Ishikawa (cell line): ENCODE measurements at regions not wholly inside any gene's neighbourhood (a gene's known extent, or its start where the extent isn't known, plus 50 kb on each side); places are given as distances from the start of the nearest gene placed in this dataset.

ENCODE experiments used
- CEBPB ChIP-seq: IDR thresholded peaks from 2 replicates; pipeline ENCODE4 v1.6.1; 2012
- CREB1 ChIP-seq: IDR thresholded peaks from 2 replicates; pipeline ENCODE4 v1.6.1; 2012; ENCODE audit warnings: low read depth
- EGR1 ChIP-seq: IDR thresholded peaks from 2 replicates; pipeline ENCODE4 v1.6.1; 2012
- EP300 ChIP-seq: IDR thresholded peaks from 2 replicates; pipeline ENCODE4 v1.6.1; 2012; ENCODE audit warnings: borderline replicate concordance
- FOXM1 ChIP-seq: IDR thresholded peaks from 2 replicates; pipeline ENCODE4 v1.6.1; 2012; ENCODE audit warnings: low read depth, borderline replicate concordance
- MAX ChIP-seq: IDR thresholded peaks from 2 replicates; pipeline ENCODE4 v1.6.1; 2012
- NFIC ChIP-seq: IDR thresholded peaks from 2 replicates; pipeline ENCODE4 v1.6.1; 2012
- RAD21 ChIP-seq: IDR thresholded peaks from 2 replicates; pipeline ENCODE4 v1.6.1; 2012; ENCODE audit warnings: low read depth
- TAF1 ChIP-seq: IDR thresholded peaks from 2 replicates; pipeline ENCODE4 v1.6.1; 2012; ENCODE audit warnings: low read depth, mild to moderate bottlenecking
- TCF12 ChIP-seq: IDR thresholded peaks from 2 replicates; pipeline ENCODE4 v1.6.1; 2012; ENCODE audit warnings: low read depth
- TEAD4 ChIP-seq: IDR thresholded peaks from 2 replicates; pipeline ENCODE4 v1.6.1; 2012
- USF1 ChIP-seq: IDR thresholded peaks from 2 replicates; pipeline ENCODE4 v1.6.1; 2012
- YY1 ChIP-seq: IDR thresholded peaks from 2 replicates; pipeline ENCODE4 v1.6.1; 2012; ENCODE audit warnings: low read depth
- ZBTB7A ChIP-seq: IDR thresholded peaks from 2 replicates; pipeline ENCODE4 v1.6.1; 2012; ENCODE audit warnings: low read depth
- TF ChIP-seq, protein P1 (sequence below): IDR thresholded peaks from 2 replicates; pipeline ENCODE4 v1.6.1; 2012; ENCODE audit warnings: low read depth, mild to moderate bottlenecking

GRCh38 chr13:106797081-106797640 lies 229.2 kb upstream of the ARGLU1 start:
- TF ChIP-seq YY1, result no peak
- TF ChIP-seq, protein P1, sequence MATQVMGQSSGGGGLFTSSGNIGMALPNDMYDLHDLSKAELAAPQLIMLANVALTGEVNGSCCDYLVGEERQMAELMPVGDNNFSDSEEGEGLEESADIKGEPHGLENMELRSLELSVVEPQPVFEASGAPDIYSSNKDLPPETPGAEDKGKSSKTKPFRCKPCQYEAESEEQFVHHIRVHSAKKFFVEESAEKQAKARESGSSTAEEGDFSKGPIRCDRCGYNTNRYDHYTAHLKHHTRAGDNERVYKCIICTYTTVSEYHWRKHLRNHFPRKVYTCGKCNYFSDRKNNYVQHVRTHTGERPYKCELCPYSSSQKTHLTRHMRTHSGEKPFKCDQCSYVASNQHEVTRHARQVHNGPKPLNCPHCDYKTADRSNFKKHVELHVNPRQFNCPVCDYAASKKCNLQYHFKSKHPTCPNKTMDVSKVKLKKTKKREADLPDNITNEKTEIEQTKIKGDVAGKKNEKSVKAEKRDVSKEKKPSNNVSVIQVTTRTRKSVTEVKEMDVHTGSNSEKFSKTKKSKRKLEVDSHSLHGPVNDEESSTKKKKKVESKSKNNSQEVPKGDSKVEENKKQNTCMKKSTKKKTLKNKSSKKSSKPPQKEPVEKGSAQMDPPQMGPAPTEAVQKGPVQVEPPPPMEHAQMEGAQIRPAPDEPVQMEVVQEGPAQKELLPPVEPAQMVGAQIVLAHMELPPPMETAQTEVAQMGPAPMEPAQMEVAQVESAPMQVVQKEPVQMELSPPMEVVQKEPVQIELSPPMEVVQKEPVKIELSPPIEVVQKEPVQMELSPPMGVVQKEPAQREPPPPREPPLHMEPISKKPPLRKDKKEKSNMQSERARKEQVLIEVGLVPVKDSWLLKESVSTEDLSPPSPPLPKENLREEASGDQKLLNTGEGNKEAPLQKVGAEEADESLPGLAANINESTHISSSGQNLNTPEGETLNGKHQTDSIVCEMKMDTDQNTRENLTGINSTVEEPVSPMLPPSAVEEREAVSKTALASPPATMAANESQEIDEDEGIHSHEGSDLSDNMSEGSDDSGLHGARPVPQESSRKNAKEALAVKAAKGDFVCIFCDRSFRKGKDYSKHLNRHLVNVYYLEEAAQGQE, result no peak
- no peak for TF ChIP-seq NFIC
- no peak for TF ChIP-seq MAX
- no peak for TF ChIP-seq FOXM1
- TF ChIP-seq EGR1, result no peak
- TF ChIP-seq ZBTB7A, result no peak
- TF ChIP-seq USF1, result no peak

DNA sequence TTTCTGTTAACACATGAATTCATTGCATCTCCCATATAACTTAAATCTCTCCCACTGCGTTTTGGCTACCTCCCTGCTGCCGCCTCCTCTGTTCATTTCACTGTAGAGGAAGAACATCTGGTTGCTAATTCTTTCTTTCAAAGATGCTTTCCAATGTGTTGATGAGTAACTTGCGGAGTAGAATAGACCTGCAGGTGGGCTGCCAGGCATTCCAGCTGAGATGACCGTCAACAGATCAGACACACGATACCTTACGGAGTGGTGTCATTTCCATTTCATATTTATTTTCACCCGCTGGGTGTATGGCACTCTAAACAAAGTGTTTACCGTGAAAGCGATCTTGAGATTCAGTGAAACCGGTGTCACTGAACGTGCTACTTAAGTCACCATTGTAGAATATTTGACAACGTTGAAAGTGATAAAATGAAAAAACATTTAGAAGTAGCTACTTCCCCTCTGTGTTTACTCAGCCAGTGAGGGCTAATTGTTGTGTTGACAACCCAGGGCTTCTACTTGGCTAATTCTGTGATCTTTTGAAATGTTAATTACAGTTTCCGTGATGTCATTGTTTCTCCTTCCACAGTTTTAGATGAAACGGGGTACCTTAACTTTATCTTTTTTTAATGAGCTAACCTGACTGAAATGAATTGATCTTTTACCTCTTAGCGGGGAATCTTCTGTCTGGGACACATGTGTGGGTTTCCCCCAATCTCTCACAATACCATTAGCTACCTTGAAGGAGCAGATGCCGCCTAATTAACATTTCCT lies 228.5 kb upstream of the ARGLU1 start:
- TF ChIP-seq FOXM1, result no peak
- TF ChIP-seq NFIC, result no peak
- TF ChIP-seq YY1, result no peak
- TF ChIP-seq, protein P1, result no peak
- TF ChIP-seq EP300, result no peak
- TF ChIP-seq USF1, result no peak
- TF ChIP-seq TCF12, result no peak
- no peak for TF ChIP-seq TAF1
- TF ChIP-seq MAX, result no peak

DNA sequence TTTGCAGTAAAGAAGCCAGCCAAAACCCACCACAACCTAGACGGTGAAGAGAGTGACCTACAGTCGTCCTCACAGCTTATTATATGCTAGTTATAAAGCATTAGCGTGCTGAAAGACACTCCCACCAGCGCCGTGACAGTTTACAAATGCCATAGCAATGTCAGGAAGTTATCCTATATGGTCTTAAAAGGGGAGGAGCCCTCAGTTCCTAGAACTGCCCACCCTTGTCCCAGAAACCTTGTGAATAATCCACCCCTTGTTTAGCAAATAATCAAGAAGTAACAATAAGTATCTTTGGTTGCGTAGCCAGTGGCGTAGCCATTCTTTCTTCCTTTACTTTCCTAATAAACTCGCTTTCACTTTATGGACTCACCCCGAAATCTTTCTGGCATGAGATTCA lies 227.9 kb upstream of the ARGLU1 start:
- TF ChIP-seq FOXM1 (no peak), EP300 (no peak), USF1 (no peak)

- TF ChIP-seq CREB1 (no peak), USF1 (no peak), EGR1 (no peak), TEAD4 (no peak), EP300 (no peak), RAD21 (no peak), YY1 (no peak)
These were observed 226.2 kb upstream of the ARGLU1 start for GRCh38 chr13:106794117-106794516.

GRCh38 chr13:106789911-106790310 lies 222.0 kb upstream of the ARGLU1 start:
- no peak for TF ChIP-seq FOXM1
- TF ChIP-seq TAF1, result no peak
- no peak for TF ChIP-seq CEBPB
- TF ChIP-seq TCF12, result no peak
- no peak for TF ChIP-seq MAX
- TF ChIP-seq TEAD4, result no peak
- no peak for TF ChIP-seq EGR1
- TF ChIP-seq USF1, result no peak
- no peak for TF ChIP-seq NFIC
- no peak for TF ChIP-seq CREB1
- TF ChIP-seq ZBTB7A, result no peak
- TF ChIP-seq YY1, result no peak
- TF ChIP-seq, protein P1, result no peak
- no peak for TF ChIP-seq EP300
- no peak for TF ChIP-seq RAD21
